Endothelial cell of umbilical vein (primary cell): ENCODE measurements at regions not wholly inside any gene's neighbourhood (a gene's known extent, or its start where the extent isn't known, plus 50 kb on each side); places are given as distances from the start of the nearest gene placed in this dataset.

Source experiments
- BruUV-seq: library from RNA; stranded (reverse); fragments of 400-500 nt; replicated peaks from 2 replicates; lab custom pipeline; 2021; lab: Mats Ljungman, UMichigan
- CTCF ChIA-PET: fragments of 300-600, 350-600 bp; sonication (Branson Sonifier 250); formaldehyde crosslinking; loops from one replicate; lab custom pipeline; 2021; ENCODE audit warnings: antibody characterized with exemption, inconsistent platforms; lab: Charles Lee
- POLR2A ChIA-PET: fragments of 300-600, 350-600 bp; sonication (Branson Sonifier 250); formaldehyde crosslinking; loops from one replicate; lab custom pipeline; 2021; ENCODE audit warnings: antibody characterized with exemption, inconsistent platforms; lab: Charles Lee
- DNase-seq: peaks from one replicate; pipeline ENCODE4 v3.0.0-alpha.2; 2011; ENCODE audit warnings: low read depth, low spot score
- FAIRE-seq: peaks from 2 replicates; lab custom pipeline; 2011; peaks lifted over from hg19 to GRCh38; lab: Jason Lieb, UNC
- H2AFZ ChIP-seq: 2 replicates; pipeline ENCODE4 v1.6.0; 2012; ENCODE audit warnings: low read depth, low read length, control low read depth, inconsistent platforms
- H3K27ac ChIP-seq: 2 replicates; pipeline ENCODE4 v1.5.1; 2011; ENCODE audit warnings: low read depth, mild to moderate bottlenecking, control low read depth, low read length, moderate library complexity; ENCODE audit not compliant: insufficient read depth
- H3K27me3 ChIP-seq, 2 experiments: 2 replicates each; pipeline versions ENCODE4 v1.6.0 to v1.6.1; 2011; ENCODE audit warnings: low read length in 2 of 2, mixed read lengths in 1 of 2; ENCODE audit not compliant: control insufficient read depth in 2 of 2, insufficient read depth in 2 of 2
- H3K36me3 ChIP-seq, 2 experiments: 2 replicates in 1 of 2; 3 replicates in 1 of 2; pipeline ENCODE4 v1.5.1; 2011; ENCODE audit warnings: low read length in 2 of 2, mild to moderate bottlenecking in 1 of 2, moderate library complexity in 1 of 2; ENCODE audit not compliant: control insufficient read depth in 2 of 2, insufficient read depth in 2 of 2; ENCODE audit errors: extremely low read depth in 1 of 2
- H3K4me1 ChIP-seq: 3 replicates; pipeline ENCODE4 v1.5.1; 2011; ENCODE audit warnings: mild to moderate bottlenecking, low read length; ENCODE audit not compliant: control insufficient read depth, insufficient read depth; ENCODE audit errors: extremely low read depth
- H3K4me2 ChIP-seq: 2 replicates; pipeline ENCODE4 v1.6.1; 2011; ENCODE audit warnings: low read length, control low read depth, mixed read lengths; ENCODE audit not compliant: insufficient read depth
- H3K4me3 ChIP-seq, 3 experiments: fragments of 200-600 bp in 1 of 3; sonication (generic), shearing (Covaris generic) in 1 of 3; replicated peaks in 1 of 3; 2 replicates each; pipeline ENCODE4 v1.5.1; 2011 to 2016; ENCODE audit warnings: control low read depth in 3 of 3, low read length in 3 of 3, mild to moderate bottlenecking in 2 of 3, inconsistent platforms in 1 of 3, low read depth in 1 of 3, moderate library complexity in 1 of 3; ENCODE audit not compliant: insufficient read depth in 1 of 3
- H3K79me2 ChIP-seq: 2 replicates; pipeline ENCODE4 v1.6.0; 2012; ENCODE audit warnings: low read length, inconsistent platforms; ENCODE audit not compliant: control insufficient read depth, insufficient read depth
- H3K9ac ChIP-seq: replicated peaks from 2 replicates; pipeline ENCODE3; 2011; ENCODE audit warnings: low read length, control low read depth; ENCODE audit not compliant: insufficient read depth; ENCODE audit errors: extremely low read depth
- H3K9me1 ChIP-seq: replicated peaks from 3 replicates; pipeline ENCODE4 v1.6.0; 2011; ENCODE audit warnings: mild to moderate bottlenecking, low read length; ENCODE audit not compliant: control insufficient read depth, insufficient read depth; ENCODE audit errors: extremely low read depth
- H3K9me3 ChIP-seq: replicated peaks from 2 replicates; pipeline ENCODE4 v1.5.1; 2012; ENCODE audit warnings: low read length, inconsistent platforms; ENCODE audit not compliant: control insufficient read depth, insufficient read depth
- H4K20me1 ChIP-seq: replicated peaks from 2 replicates; pipeline ENCODE3; 2011; ENCODE audit warnings: mild to moderate bottlenecking, low read length; ENCODE audit not compliant: control insufficient read depth, insufficient read depth; ENCODE audit errors: extremely low read depth
- CTCF ChIP-seq, 2 donors: IDR thresholded peaks; 1 replicate in 1 of 2; 2 replicates in 1 of 2; pipeline ENCODE4 v1.5.1; 2011; ENCODE audit warnings: low read length in 2 of 2, mild to moderate bottlenecking in 2 of 2, moderate library complexity in 2 of 2, control low read depth in 1 of 2, inconsistent platforms in 1 of 2, low read depth in 1 of 2; ENCODE audit not compliant: insufficient read depth in 1 of 2; ENCODE audit errors: extremely low read depth in 1 of 2
- EZH2 ChIP-seq: IDR thresholded peaks from 2 replicates; pipeline ENCODE4 v1.6.1; 2012; ENCODE audit warnings: borderline replicate concordance, low read depth, mild to moderate bottlenecking, moderate library complexity, low read length, inconsistent platforms; ENCODE audit not compliant: severe bottlenecking
- FOS ChIP-seq: IDR thresholded peaks from 2 replicates; pipeline ENCODE4 v1.6.1; 2011; ENCODE audit warnings: mild to moderate bottlenecking, low read length, moderate library complexity, borderline replicate concordance; ENCODE audit not compliant: insufficient read depth
- GATA2 ChIP-seq: IDR thresholded peaks from 2 replicates; pipeline ENCODE4 v1.7.0; 2011; ENCODE audit warnings: low read depth, mild to moderate bottlenecking, moderate library complexity, mixed read lengths, low read length; ENCODE audit not compliant: insufficient read length, insufficient read depth
- JUN ChIP-seq: IDR thresholded peaks from 2 replicates; pipeline ENCODE4 v1.6.1; 2011; ENCODE audit warnings: borderline replicate concordance, low read depth; ENCODE audit not compliant: insufficient read length, insufficient read depth
- MAX ChIP-seq: IDR thresholded peaks from 2 replicates; pipeline ENCODE4 v1.6.1; 2011; ENCODE audit not compliant: insufficient read depth, insufficient read length
- MYC ChIP-seq: IDR thresholded peaks from one replicate; pipeline ENCODE4 v1.6.1; 2011; ENCODE audit warnings: mild to moderate bottlenecking, low read depth, low read length
- POLR2A ChIP-seq: IDR thresholded peaks from 2 replicates; pipeline ENCODE4 v1.6.1; 2012; ENCODE audit warnings: low read depth, mild to moderate bottlenecking, control low read depth, low read length
- POLR2AphosphoS5 ChIP-seq: IDR thresholded peaks from 2 replicates; pipeline ENCODE4 v1.6.1; 2012; ENCODE audit warnings: low read depth, mild to moderate bottlenecking, control low read depth, low read length, moderate library complexity; ENCODE audit not compliant: insufficient read depth
- dilution Hi-C: fragments of 300-500 bp; cut with MboI; formaldehyde crosslinking; loops from one replicate; pipeline ENCODE4 v1.15.0; 2019; ENCODE audit warnings: low sequenced_read_pairs; ENCODE audit not compliant: extremely low pct_ligation_motif_present
- intact Hi-C: fragments of 100-400 bp; cut with micrococcal nuclease; formaldehyde crosslinking; loops from one replicate; pipeline ENCODE4 v1.10.0; 2022

GRCh38 chr2:33786881-33787280 lies 187.8 kb upstream of the FAM98A start:
- H3K27me3 ChIP-seq, result no peaks in the 10 kb centered on the region
- H2AFZ ChIP-seq, result no peak overlapping the region
- H3K9me3 ChIP-seq, result no peaks in the 10 kb centered on the region
- intact Hi-C loops, result no loop called here
- no peaks in the 10 kb centered on the region for H3K36me3 ChIP-seq
- H3K27ac ChIP-seq, result no peak overlapping the region
- dilution Hi-C loops, result no loop called here
- no peak for TF ChIP-seq MAX
- TF ChIP-seq MYC, result no peak
- no peak for TF ChIP-seq EZH2
- TF ChIP-seq FOS, result no peak
- no peak overlapping the region for H3K4me3 ChIP-seq
- H3K9ac ChIP-seq, result no peak overlapping the region
- H3K4me1 ChIP-seq, result no peaks in the 10 kb centered on the region
- ChIA-PET CTCF (no interaction called here), POLR2A (no interaction called here)
- H4K20me1 ChIP-seq, result no peaks in the 10 kb centered on the region
- no peaks in the 10 kb centered on the region for H3K9me1 ChIP-seq
- no peak overlapping the region for H3K4me2 ChIP-seq
- BruUV-seq, result no TSS peak
- FAIRE-seq (no peak), DNase-seq (no peak)
- H3K79me2 ChIP-seq, result no peaks in the 10 kb centered on the region

GRCh38 chr2:33785201-33786106 lies 186.4 kb upstream of the FAM98A start:
- no peaks in the 10 kb centered on the region for H3K27me3 ChIP-seq
- intact Hi-C loops (no loop called here), dilution Hi-C loops (no loop called here)
- H3K9me1 ChIP-seq, result no peaks in the 10 kb centered on the region
- H4K20me1 ChIP-seq, result no peaks in the 10 kb centered on the region
- no peak overlapping the region for H3K4me3 ChIP-seq
- no peaks in the 10 kb centered on the region for H3K4me1 ChIP-seq
- DNase-seq (no peak), FAIRE-seq (no peak)
- BruUV-seq, result no TSS peak
- POLR2A ChIA-PET, result no interaction called here
- CTCF ChIA-PET, result no interaction called here
- H3K4me2 ChIP-seq, result no peak overlapping the region
- H2AFZ ChIP-seq, result no peak overlapping the region
- no peak for TF ChIP-seq POLR2AphosphoS5
- no peak for TF ChIP-seq FOS
- no peak for TF ChIP-seq CTCF (IDR thresholded peaks at IDR 0.05; ENCODE audit: extremely low read depth in 1 of 2, insufficient read depth in 1 of 2, low read depth in 1 of 2, low read length in 2 of 2)
- no peak for TF ChIP-seq GATA2
- TF ChIP-seq JUN, result no peak
- TF ChIP-seq EZH2, result no peak
- TF ChIP-seq POLR2A, result no peak
- TF ChIP-seq MAX, result no peak
- no peak for TF ChIP-seq MYC
- H3K79me2 ChIP-seq, result no peaks in the 10 kb centered on the region
- no peaks in the 10 kb centered on the region for H3K36me3 ChIP-seq
- no peak overlapping the region for H3K9ac ChIP-seq
- no peaks in the 10 kb centered on the region for H3K9me3 ChIP-seq
- no peak overlapping the region for H3K27ac ChIP-seq
